ENCODE measurements at regions not wholly inside any gene's neighbourhood (a gene's known extent, or its start where the extent isn't known, plus 50 kb on each side); places are given as distances from the start of the nearest gene placed in this dataset.

DNA sequence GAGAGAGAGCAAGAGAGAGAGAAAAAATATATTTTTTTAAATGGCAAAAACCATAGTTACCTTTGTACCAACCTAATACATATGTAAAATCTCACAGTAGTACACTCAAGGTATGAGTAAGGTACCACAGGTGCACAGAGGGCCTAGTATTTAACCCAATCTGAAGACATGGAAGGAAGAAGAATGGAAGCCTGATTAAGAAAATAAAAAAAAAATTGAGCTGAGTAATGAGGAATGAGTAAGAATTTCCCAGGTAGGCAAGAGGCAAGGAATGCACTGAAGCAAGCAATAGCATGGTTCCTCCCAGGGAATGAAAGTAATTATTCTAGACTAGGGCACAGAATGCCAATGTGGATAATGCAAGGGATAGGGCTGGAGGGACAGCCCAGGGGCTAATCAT lies 294.2 kb downstream of the FIGN start:
- TF ChIP-seq, protein P1, sequence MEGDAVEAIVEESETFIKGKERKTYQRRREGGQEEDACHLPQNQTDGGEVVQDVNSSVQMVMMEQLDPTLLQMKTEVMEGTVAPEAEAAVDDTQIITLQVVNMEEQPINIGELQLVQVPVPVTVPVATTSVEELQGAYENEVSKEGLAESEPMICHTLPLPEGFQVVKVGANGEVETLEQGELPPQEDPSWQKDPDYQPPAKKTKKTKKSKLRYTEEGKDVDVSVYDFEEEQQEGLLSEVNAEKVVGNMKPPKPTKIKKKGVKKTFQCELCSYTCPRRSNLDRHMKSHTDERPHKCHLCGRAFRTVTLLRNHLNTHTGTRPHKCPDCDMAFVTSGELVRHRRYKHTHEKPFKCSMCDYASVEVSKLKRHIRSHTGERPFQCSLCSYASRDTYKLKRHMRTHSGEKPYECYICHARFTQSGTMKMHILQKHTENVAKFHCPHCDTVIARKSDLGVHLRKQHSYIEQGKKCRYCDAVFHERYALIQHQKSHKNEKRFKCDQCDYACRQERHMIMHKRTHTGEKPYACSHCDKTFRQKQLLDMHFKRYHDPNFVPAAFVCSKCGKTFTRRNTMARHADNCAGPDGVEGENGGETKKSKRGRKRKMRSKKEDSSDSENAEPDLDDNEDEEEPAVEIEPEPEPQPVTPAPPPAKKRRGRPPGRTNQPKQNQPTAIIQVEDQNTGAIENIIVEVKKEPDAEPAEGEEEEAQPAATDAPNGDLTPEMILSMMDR (conservative IDR thresholded peaks at IDR 0.05; ENCODE audit: low read length): no peak
- TF ChIP-seq EZH2phosphoT487 (IDR thresholded peaks at IDR 0.05; ENCODE audit: borderline replicate concordance): no peak
